ENCODE measurements at regions not wholly inside any gene's neighbourhood (a gene's known extent, or its start where the extent isn't known, plus 50 kb on each side); places are given as distances from the start of the nearest gene placed in this dataset.

GRCh38 chr2:64905338-64906024, 83.7 kb upstream of the SLC1A4 start:
- POLR2A ChIA-PET, result no interaction called here
- Histone ChIP-seq H3K4me1 (ENCODE audit: insufficient read depth, low read length) (peaks cover 35% of the 10 kb centered on the region), H3K4me2 (ENCODE audit: low read depth, low read length) (peak overlapping the region; percentile 65; the same call in 1 of the 2 replicates), H3K27me3 (ENCODE audit: control insufficient read depth in 1 of 2, insufficient read depth in 2 of 2, low read length in 2 of 2) (peaks cover 1 to 10% of the 10 kb centered on the region in 2 experiments; a peak in 2 of 5 replicates), H3K9me3 (ENCODE audit: low read length) (no peaks in the 10 kb centered on the region), H3K79me2 (ENCODE audit: insufficient read depth, low read length) (no peaks in the 10 kb centered on the region), H3K4me3 (replicated peaks in 1 of 3; ENCODE audit: insufficient read depth in 1 of 3, low read depth in 2 of 3, low read length in 3 of 3) (no peak overlapping the region), H3K9ac (ENCODE audit: insufficient read depth, low read depth, low read length) (no peak overlapping the region), H3K27ac (ENCODE audit: extremely low read length, insufficient read depth, low read length) (no peak overlapping the region), H4K20me1 (ENCODE audit: insufficient read depth, low read length) (no peaks in the 10 kb centered on the region), H2AFZ (ENCODE audit: low read length) (no peak overlapping the region), H3K36me3 (replicated peaks in 1 of 2; ENCODE audit: control insufficient read depth in 1 of 2, insufficient read depth in 2 of 2, low read length in 2 of 2) (no peaks in the 10 kb centered on the region)
- WGBS (ENCODE audit: low lambda C conversion rate), result 56% methylated on average over 8 of the region's 8 CpGs
- no peak for FAIRE-seq
- TF ChIP-seq MAFG (CRISPR knock-in tag; IDR thresholded peaks at IDR 0.05) (no peak), CCDC6 (CRISPR knock-in tag; IDR thresholded peaks at IDR 0.05) (0 out of 2 replicates have a peak, but pooled peaks have one; percentile 27)
- intact Hi-C loops (cut with micrococcal nuclease; ENCODE audit: unreplicated experiment) (no loop called here), in situ Hi-C loops (cut with HindIII; ENCODE audit: extremely low pct_ligation_motif_present, low pct_unique_long_range_greater_than_20kb) (loop anchor here (25.0 kb wide), 1 partner anchor 282 kb away; no protein-coding TSS in a partner anchor)
- BruUV-seq (replicated peaks), result no TSS peak
- no peak for DNase-seq (ENCODE audit: low spot score)
- CTCF ChIA-PET (ENCODE audit: low intra/inter-chr PET ratio, low total read pairs), result no interaction called here
- peak; percentile 17; the same call in 2 of the 3 replicates for ATAC-seq

- Histone ChIP-seq H3K27ac (ENCODE audit: extremely low read length, insufficient read depth, low read length) (no peak overlapping the region), H3K27me3 (ENCODE audit: control insufficient read depth in 1 of 2, insufficient read depth in 2 of 2, low read length in 2 of 2) (peaks cover 1 to 10% of the 10 kb centered on the region in 2 experiments; a peak in 2 of 5 replicates), H2AFZ (ENCODE audit: low read length) (no peak overlapping the region), H4K20me1 (ENCODE audit: insufficient read depth, low read length) (no peaks in the 10 kb centered on the region), H3K9me3 (ENCODE audit: low read length) (no peaks in the 10 kb centered on the region), H3K79me2 (ENCODE audit: insufficient read depth, low read length) (no peaks in the 10 kb centered on the region), H3K36me3 (replicated peaks in 1 of 2; ENCODE audit: control insufficient read depth in 1 of 2, insufficient read depth in 2 of 2, low read length in 2 of 2) (no peaks in the 10 kb centered on the region), H3K9ac (ENCODE audit: insufficient read depth, low read depth, low read length) (no peak overlapping the region), H3K4me1 (ENCODE audit: insufficient read depth, low read length) (peaks cover 35% of the 10 kb centered on the region), H3K4me3 (replicated peaks in 1 of 3; ENCODE audit: insufficient read depth in 1 of 3, low read depth in 2 of 3, low read length in 3 of 3) (no peak overlapping the region), H3K4me2 (ENCODE audit: low read depth, low read length) (peak overlapping the region; percentile 47)
- FAIRE-seq (peak; percentile 26), ATAC-seq (peak; percentile 64), DNase-seq (ENCODE audit: low spot score) (peak; percentile 33)
- 25% methylated on average over 6 of the region's 6 CpGs for WGBS (ENCODE audit: low lambda C conversion rate)
- BruUV-seq (replicated peaks), result no TSS peak
- ChIA-PET CTCF (ENCODE audit: low intra/inter-chr PET ratio, low total read pairs) (no interaction called here), POLR2A (no interaction called here)
- intact Hi-C loops (cut with micrococcal nuclease; ENCODE audit: unreplicated experiment), result no loop called here
- in situ Hi-C loops (cut with HindIII; ENCODE audit: extremely low pct_ligation_motif_present, low pct_unique_long_range_greater_than_20kb), result loop anchor here (25.0 kb wide), 1 partner anchor 280 kb away; no protein-coding TSS in a partner anchor
- TF ChIP-seq FOXP1 (IDR thresholded peaks at IDR 0.05) (no peak), FOXP1 (CRISPR knock-in tag; IDR thresholded peaks at IDR 0.05) (no peak), SRSF1 (optimal IDR thresholded peaks at IDR 0.05; ENCODE audit: low read depth, low read length) (no peak), ZNF776 (CRISPR knock-in tag; IDR thresholded peaks at IDR 0.05) (no peak), ZNF414 (CRISPR knock-in tag; IDR thresholded peaks at IDR 0.05) (no peak), HCFC1 (IDR thresholded peaks at IDR 0.05; ENCODE audit: low read depth, low read length) (no peak), LCORL (IDR thresholded peaks at IDR 0.05) (no peak), LCORL (CRISPR knock-in tag; IDR thresholded peaks at IDR 0.05) (0 out of 2 replicates have a peak, but pooled peaks have one; percentile 49), TBX2 (CRISPR knock-in tag; IDR thresholded peaks at IDR 0.05; ENCODE audit: borderline replicate concordance) (0 out of 2 replicates have a peak, but pooled peaks have one; percentile 21), FOXC1 (CRISPR knock-in tag; IDR thresholded peaks at IDR 0.05; ENCODE audit: borderline replicate concordance) (no peak)
Observed at GRCh38 chr2:64906853-64907536, 82.2 kb upstream of the SLC1A4 start.

All from HepG2 (cell line).